Mesendoderm (in vitro differentiated cells): ENCODE measurements at regions not wholly inside any gene's neighbourhood (a gene's known extent, or its start where the extent isn't known, plus 50 kb on each side); places are given as distances from the start of the nearest gene placed in this dataset.
"Not testable (repeated sequence)": the region's sequence is repeated elsewhere in the genome, so short reads cannot be mapped to it uniquely, and the experiment has no call there.

Experiments
- DNase-seq: peaks from one replicate; pipeline ENCODE4 v3.0.0; 2013
- H2AK5ac ChIP-seq: 2 replicates; pipeline ENCODE4 v1.6.1; 2013; ENCODE audit warnings: low read length, inconsistent platforms
- H2BK120ac ChIP-seq: 2 replicates; pipeline ENCODE4 v1.6.1; 2013; ENCODE audit warnings: low read depth, mild to moderate bottlenecking, low read length, moderate library complexity, mixed read lengths
- H2BK15ac ChIP-seq: replicated peaks from 2 replicates; pipeline ENCODE4 v1.6.1; 2013; ENCODE audit warnings: low read depth, mild to moderate bottlenecking, moderate library complexity
- H2BK5ac ChIP-seq: 2 replicates; pipeline ENCODE4 v1.6.1; 2013; ENCODE audit warnings: low read length, inconsistent platforms
- H3K18ac ChIP-seq: 2 replicates; pipeline ENCODE4 v1.6.1; 2013; ENCODE audit warnings: mild to moderate bottlenecking, low read length, mixed read lengths
- H3K23ac ChIP-seq: one replicate; pipeline ENCODE4 v1.6.1; 2013; ENCODE audit warnings: low read length
- H3K27ac ChIP-seq: 2 replicates; pipeline ENCODE4 v1.5.1; 2013; ENCODE audit warnings: low read depth, mild to moderate bottlenecking, inconsistent platforms, low read length, moderate library complexity
- H3K27me3 ChIP-seq: 2 replicates; pipeline ENCODE4 v1.6.1; 2013; ENCODE audit warnings: low read length, control low read depth, mild to moderate bottlenecking, inconsistent platforms; ENCODE audit not compliant: insufficient read depth, poor library complexity
- H3K36me3 ChIP-seq: 2 replicates; pipeline ENCODE4 v1.6.1; 2013; ENCODE audit warnings: low read length, inconsistent platforms; ENCODE audit not compliant: control insufficient read depth, insufficient read depth
- H3K4ac ChIP-seq: one replicate; pipeline ENCODE4 v1.6.1; 2013; ENCODE audit warnings: low read depth, mild to moderate bottlenecking, low read length, moderate library complexity
- H3K4me1 ChIP-seq: 2 replicates; pipeline ENCODE4 v1.6.1; 2013; ENCODE audit warnings: low read depth, low read length, inconsistent platforms; ENCODE audit not compliant: control insufficient read depth
- H3K4me2 ChIP-seq: 2 replicates; pipeline ENCODE4 v1.6.1; 2013; ENCODE audit warnings: low read length
- H3K4me3 ChIP-seq: 2 replicates; pipeline ENCODE4 v1.5.1; 2013; ENCODE audit warnings: mild to moderate bottlenecking, low read length
- H3K56ac ChIP-seq: one replicate; pipeline ENCODE4 v1.6.1; 2013; ENCODE audit warnings: low read length
- H3K79me1 ChIP-seq: 2 replicates; pipeline ENCODE4 v1.6.1; 2013; ENCODE audit warnings: low read length, inconsistent platforms
- H3K79me2 ChIP-seq: 2 replicates; pipeline ENCODE4 v1.6.1; 2013; ENCODE audit warnings: mild to moderate bottlenecking, low read length; ENCODE audit not compliant: control insufficient read depth, insufficient read depth
- H3K9ac ChIP-seq: 2 replicates; pipeline ENCODE4 v1.6.1; 2013; ENCODE audit warnings: low read length, inconsistent platforms
- H4K5ac ChIP-seq: one replicate; pipeline ENCODE4 v1.6.1; 2013; ENCODE audit warnings: low read length
- H4K8ac ChIP-seq: one replicate; pipeline ENCODE4 v1.6.1; 2013; ENCODE audit warnings: low read depth, mild to moderate bottlenecking, control low read depth, low read length, moderate library complexity
- WGBS: extraction: QIAGEN DNeasy Blood & Tissue Kit; methylation state at CpG from one replicate; pipeline ENCODE4 v1.1.7; 2013; ENCODE audit warnings: low lambda C conversion rate, missing lambda C conversion rate; ENCODE audit not compliant: insufficient coverage; ENCODE audit errors: extremely low coverage; 5-methylcytosine and 5-hydroxymethylcytosine counted together

DNA sequence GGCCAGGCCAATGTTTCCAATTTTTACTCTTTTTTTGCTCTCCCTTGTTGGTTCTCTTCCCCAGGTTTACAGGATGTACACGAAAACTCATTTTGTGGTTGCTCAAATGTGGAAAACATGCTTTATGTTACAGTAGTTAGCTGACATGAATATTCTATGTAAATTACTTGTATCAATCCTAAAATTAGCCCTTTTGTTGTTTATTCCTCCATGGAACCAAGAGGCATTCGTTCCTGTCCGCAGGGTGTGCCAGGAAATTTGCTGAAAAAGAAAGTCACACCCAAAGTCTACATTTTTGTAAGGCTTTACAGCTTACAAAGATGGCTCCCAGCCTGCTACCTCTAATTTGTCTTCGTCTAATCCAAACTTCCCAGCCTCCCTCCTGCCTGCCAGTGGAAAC is 652.3 kb downstream of the ETS1 start:
- no peaks in the 10 kb centered on the region for H3K79me2 ChIP-seq

DNA sequence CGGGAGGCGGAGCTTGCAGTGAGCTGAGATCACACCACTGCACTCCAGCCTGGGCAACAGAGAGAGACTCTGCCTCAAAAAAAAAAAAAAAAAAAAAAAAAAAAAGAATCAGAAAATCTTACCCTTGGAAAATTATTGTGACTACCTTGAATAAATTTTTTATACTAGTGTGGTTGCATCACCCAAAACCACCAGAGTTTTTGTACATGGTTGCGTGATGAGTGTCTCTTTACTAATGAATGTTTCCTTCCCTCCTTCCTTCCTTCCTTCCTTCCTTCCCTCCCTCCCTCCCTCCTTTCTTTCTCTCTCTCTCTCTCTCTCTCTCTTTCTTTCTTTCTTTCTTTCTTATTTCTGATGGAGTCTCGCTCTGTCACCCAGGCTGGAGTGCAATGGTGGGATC is 653.4 kb downstream of the ETS1 start:
- not testable (repeated sequence) for H3K56ac ChIP-seq, H3K4me1 ChIP-seq, H3K4ac ChIP-seq, DNase-seq, H3K9ac ChIP-seq, H3K79me1 ChIP-seq, H2BK5ac ChIP-seq, H3K4me2 ChIP-seq, H3K4me3 ChIP-seq, H2AK5ac ChIP-seq, H3K27ac ChIP-seq, H2BK120ac ChIP-seq, H3K79me2 ChIP-seq, H4K5ac ChIP-seq, H3K27me3 ChIP-seq, H3K36me3 ChIP-seq, H2BK15ac ChIP-seq, H4K8ac ChIP-seq, H3K18ac ChIP-seq, H3K23ac ChIP-seq
- no CpG with 5 or more reads among the region's 4 CpGs for WGBS

More for the DNA sequence above, 652.3 kb downstream of the ETS1 start:
- no peaks in the 10 kb centered on the region for H3K4me1 ChIP-seq
- H4K8ac ChIP-seq = no peak overlapping the region
- no peak overlapping the region for H2BK5ac ChIP-seq
- DNase-seq = no peak
- no peak overlapping the region for H2BK15ac ChIP-seq
- no peaks in the 10 kb centered on the region for H3K79me1 ChIP-seq
- H3K18ac ChIP-seq = no peak overlapping the region
- WGBS = no CpG with 5 or more reads among the region's 4 CpGs
- no peaks in the 10 kb centered on the region for H3K27me3 ChIP-seq
- H4K5ac ChIP-seq = no peak overlapping the region
- H3K4me2 ChIP-seq = no peak overlapping the region
- no peaks in the 10 kb centered on the region for H3K36me3 ChIP-seq
- H3K27ac ChIP-seq = no peak overlapping the region
- no peak overlapping the region for H3K4me3 ChIP-seq
- no peak overlapping the region for H3K4ac ChIP-seq
- H3K23ac ChIP-seq = no peak overlapping the region
- H3K9ac ChIP-seq = no peak overlapping the region
- no peak overlapping the region for H2BK120ac ChIP-seq
- H2AK5ac ChIP-seq = no peak overlapping the region
- H3K56ac ChIP-seq = no peak overlapping the region

DNA sequence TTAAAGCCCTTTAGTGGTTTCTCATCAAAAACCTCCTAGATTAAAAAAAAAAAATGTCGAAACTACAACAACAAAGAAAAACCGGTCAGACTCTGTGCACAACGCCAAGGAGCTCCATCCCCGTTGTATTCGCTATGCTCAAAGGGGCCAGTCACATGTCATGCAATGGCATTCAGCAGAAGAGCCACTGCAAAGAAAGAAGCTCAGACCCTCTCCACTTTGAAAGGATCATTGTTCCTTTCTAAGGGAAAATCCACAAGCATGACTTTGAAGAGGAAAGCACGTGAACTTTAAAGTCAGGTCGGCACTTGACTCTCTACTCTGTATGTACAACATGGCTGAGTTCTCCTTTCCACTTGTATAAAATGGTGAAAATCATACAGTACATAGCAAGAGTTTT is 655.6 kb downstream of the ETS1 start:
- no peak overlapping the region for H3K4me3 ChIP-seq
- H2BK120ac ChIP-seq = no peak overlapping the region
- H3K4ac ChIP-seq = no peak overlapping the region
- no peak overlapping the region for H3K23ac ChIP-seq
- H3K27ac ChIP-seq = no peak overlapping the region
- H3K18ac ChIP-seq = no peak overlapping the region
- no peak overlapping the region for H2BK15ac ChIP-seq
- H4K5ac ChIP-seq = no peak overlapping the region
- H3K4me2 ChIP-seq = no peak overlapping the region
- no CpG with 5 or more reads among the region's 7 CpGs for WGBS
- no peak overlapping the region for H2BK5ac ChIP-seq
- no peak for DNase-seq
- no peaks in the 10 kb centered on the region for H3K79me2 ChIP-seq
- H3K56ac ChIP-seq = no peak overlapping the region
- H4K8ac ChIP-seq = no peak overlapping the region
- no peaks in the 10 kb centered on the region for H3K4me1 ChIP-seq
- H2AK5ac ChIP-seq = no peak overlapping the region
- H3K79me1 ChIP-seq = no peaks in the 10 kb centered on the region
- no peaks in the 10 kb centered on the region for H3K27me3 ChIP-seq
- no peak overlapping the region for H3K9ac ChIP-seq
- H3K36me3 ChIP-seq = no peaks in the 10 kb centered on the region

DNA sequence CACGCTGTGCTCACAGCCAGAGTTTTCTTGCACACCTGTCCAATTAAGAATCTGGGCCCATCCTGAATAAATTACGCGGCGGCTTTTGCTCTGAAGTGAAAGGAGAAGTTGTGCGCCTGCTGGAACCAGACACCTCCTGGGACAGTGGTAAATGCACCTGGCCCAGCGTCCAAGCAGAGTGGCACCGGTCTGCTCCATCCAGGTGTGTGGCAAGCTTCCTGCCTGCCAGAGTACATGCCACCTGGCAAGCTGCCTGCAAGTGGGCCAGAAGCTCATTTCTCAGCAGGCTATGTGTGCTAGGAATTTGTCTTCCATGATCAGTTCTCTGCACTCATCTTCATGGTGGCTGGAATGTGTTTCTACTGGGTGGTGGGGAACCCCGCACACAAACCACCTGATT is 660.6 kb downstream of the ETS1 start:
- Histone ChIP-seq H4K5ac (no peak overlapping the region), H4K8ac (no peak overlapping the region), H3K4me1 (no peaks in the 10 kb centered on the region), H3K36me3 (no peaks in the 10 kb centered on the region), H3K27me3 (no peaks in the 10 kb centered on the region), H3K79me2 (no peaks in the 10 kb centered on the region), H2AK5ac (no peak overlapping the region), H3K23ac (no peak overlapping the region), H3K79me1 (no peaks in the 10 kb centered on the region), H3K4me3 (no peak overlapping the region), H2BK5ac (no peak overlapping the region), H2BK15ac (no peak overlapping the region), H3K9ac (no peak overlapping the region), H3K27ac (no peak overlapping the region), H3K18ac (no peak overlapping the region), H3K4me2 (no peak overlapping the region), H3K56ac (no peak overlapping the region), H3K4ac (no peak overlapping the region), H2BK120ac (no peak overlapping the region)
- no peak for DNase-seq
- no CpG with 5 or more reads among the region's 8 CpGs for WGBS

DNA sequence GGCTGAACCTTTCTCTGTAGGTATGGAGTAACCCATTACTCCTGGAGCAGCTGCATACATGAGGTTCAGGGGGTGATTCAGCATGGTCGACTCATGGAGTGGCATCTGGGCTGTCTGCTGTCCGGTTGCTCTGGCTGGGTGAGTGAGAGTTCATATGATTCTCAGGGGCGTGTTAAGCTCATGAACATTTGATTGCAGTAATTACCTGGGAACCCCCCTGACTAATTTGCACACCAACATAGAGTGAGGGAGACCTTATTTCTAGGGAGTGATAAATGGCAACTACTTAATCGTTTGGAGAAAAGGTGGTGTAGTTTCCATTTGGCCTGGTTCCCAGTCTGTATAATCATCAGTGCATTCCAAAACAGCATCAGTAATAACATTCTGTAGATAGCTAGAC is 661.9 kb downstream of the ETS1 start:
- Histone ChIP-seq H2AK5ac (no peak overlapping the region), H3K4me2 (no peak overlapping the region), H3K4me3 (no peak overlapping the region), H3K23ac (no peak overlapping the region), H4K5ac (no peak overlapping the region), H2BK120ac (no peak overlapping the region), H4K8ac (no peak overlapping the region), H3K4ac (no peak overlapping the region), H3K79me2 (no peaks in the 10 kb centered on the region), H2BK15ac (no peak overlapping the region), H3K9ac (no peak overlapping the region), H2BK5ac (no peak overlapping the region), H3K4me1 (no peaks in the 10 kb centered on the region), H3K27me3 (no peaks in the 10 kb centered on the region), H3K36me3 (no peaks in the 10 kb centered on the region), H3K56ac (no peak overlapping the region), H3K27ac (no peak overlapping the region), H3K18ac (no peak overlapping the region), H3K79me1 (no peaks in the 10 kb centered on the region)
- no peak for DNase-seq
- no CpG with 5 or more reads among the region's 4 CpGs for WGBS

DNA sequence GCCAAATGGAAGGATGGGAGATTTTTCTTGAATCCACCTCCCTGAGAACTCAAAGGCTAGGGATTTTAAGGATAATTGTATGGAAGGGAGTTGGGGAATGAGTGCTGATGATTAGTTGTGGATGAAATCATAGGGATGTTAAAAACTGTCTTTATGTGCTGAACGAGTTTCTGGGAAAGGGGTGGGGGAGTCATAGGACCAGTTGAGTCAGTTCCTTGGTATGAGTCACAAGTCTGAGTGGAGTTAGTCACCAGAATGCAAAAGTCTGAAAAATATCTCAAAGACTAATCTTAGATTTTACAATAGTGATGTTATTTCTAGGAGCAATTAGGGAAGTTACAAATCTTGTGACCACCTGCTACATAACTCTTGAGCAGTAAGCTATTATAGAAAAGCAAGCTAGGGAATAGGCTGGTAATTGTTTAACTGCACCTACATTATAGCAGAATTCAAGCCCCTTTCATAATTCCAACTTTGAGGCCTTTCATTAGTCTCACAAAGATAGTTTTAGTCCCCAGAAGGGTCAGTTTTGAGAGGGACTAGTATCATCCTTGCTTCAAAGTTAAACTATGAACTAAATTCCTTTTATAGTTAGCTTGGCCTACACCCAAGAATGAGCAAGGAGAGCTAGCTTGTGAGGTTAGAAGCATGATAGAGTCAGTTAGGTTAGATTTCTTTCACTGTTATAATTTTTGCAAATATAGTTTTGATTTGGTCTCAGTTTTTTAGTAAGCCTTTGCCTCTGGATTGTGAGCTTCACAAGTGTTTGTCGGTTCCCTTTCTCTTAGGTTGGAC is 668.0 kb downstream of the ETS1 start:
- Histone ChIP-seq H3K56ac (no peak overlapping the region), H3K18ac (no peak overlapping the region), H4K8ac (no peak overlapping the region), H3K36me3 (no peaks in the 10 kb centered on the region), H2BK120ac (no peak overlapping the region), H3K4ac (no peak overlapping the region), H3K4me2 (no peak overlapping the region), H2AK5ac (no peak overlapping the region), H3K4me3 (no peak overlapping the region), H3K79me2 (no peaks in the 10 kb centered on the region), H3K27me3 (no peaks in the 10 kb centered on the region), H2BK5ac (no peak overlapping the region), H3K4me1 (no peaks in the 10 kb centered on the region), H3K9ac (no peak overlapping the region), H3K27ac (no peak overlapping the region), H3K79me1 (no peaks in the 10 kb centered on the region), H4K5ac (no peak overlapping the region), H2BK15ac (no peak overlapping the region), H3K23ac (no peak overlapping the region)
- no CpG with 5 or more reads among the region's 2 CpGs for WGBS
- DNase-seq = no peak
